CD14-positive monocyte (primary cell): ENCODE measurements at regions not wholly inside any gene's neighbourhood (a gene's known extent, or its start where the extent isn't known, plus 50 kb on each side); places are given as distances from the start of the nearest gene placed in this dataset.
A peak's percentile ranks its signal among the peaks of the same experiment; 100 is the strongest.

Experiments used
- DNase-seq, 3 donors: peaks; one replicate each; pipeline ENCODE4 v3.0.0-alpha.2; 2011 to 2022
- H2AFZ ChIP-seq: 2 replicates; pipeline ENCODE4 v1.6.0; 2012; ENCODE audit warnings: mild to moderate bottlenecking, low read depth, low read length, inconsistent platforms; ENCODE audit not compliant: insufficient read depth, poor library complexity, severe bottlenecking
- H3K27ac ChIP-seq, 2 donors: 1 replicate in 1 of 2; 2 replicates in 1 of 2; pipeline ENCODE4 v1.5.1; 2012 to 2013; ENCODE audit warnings: low read length in 2 of 2, control low read depth in 1 of 2, inconsistent platforms in 1 of 2, low read depth in 1 of 2, mild to moderate bottlenecking in 1 of 2
- H3K27me3 ChIP-seq, 2 donors: one replicate each; pipeline versions ENCODE4 v1.6.0 to v1.6.1; 2011 to 2013; ENCODE audit warnings: low read length in 2 of 2; ENCODE audit not compliant: control insufficient read depth in 2 of 2, insufficient read depth in 2 of 2
- H3K36me3 ChIP-seq, 2 donors: replicated peaks in 1 of 2; 1 replicate in 1 of 2; 2 replicates in 1 of 2; pipeline versions ENCODE4 v1.5.1 to v1.6.1; 2012 to 2013; ENCODE audit warnings: low read length in 2 of 2, control low read depth in 1 of 2, inconsistent platforms in 1 of 2, mild to moderate bottlenecking in 1 of 2; ENCODE audit not compliant: insufficient read depth in 2 of 2, control insufficient read depth in 1 of 2
- H3K4me1 ChIP-seq, 2 donors: 1 replicate in 1 of 2; 2 replicates in 1 of 2; pipeline versions ENCODE4 v1.5.1 to v1.6.1; 2012 to 2013; ENCODE audit warnings: low read length in 2 of 2, control low read depth in 1 of 2, inconsistent platforms in 1 of 2, mild to moderate bottlenecking in 1 of 2, moderate library complexity in 1 of 2; ENCODE audit not compliant: insufficient read depth in 2 of 2, control insufficient read depth in 1 of 2
- H3K4me2 ChIP-seq: replicated peaks from 2 replicates; pipeline ENCODE3; 2012; ENCODE audit warnings: low read length, moderate library complexity, mild to moderate bottlenecking; ENCODE audit not compliant: poor library complexity, severe bottlenecking; ENCODE audit errors: extremely low read depth
- H3K4me3 ChIP-seq, 3 experiments: fragments of 200-600 bp in 1 of 3; sonication (generic) in 1 of 3; replicated peaks in 1 of 3; 1 replicate in 2 of 3; 2 replicates in 1 of 3; pipeline ENCODE4 v1.5.1; 2011 to 2013; ENCODE audit warnings: low read length in 3 of 3, mild to moderate bottlenecking in 3 of 3, control low read depth in 2 of 3, low read depth in 2 of 3, inconsistent platforms in 1 of 3, moderate library complexity in 1 of 3
- H3K79me2 ChIP-seq: 2 replicates; pipeline ENCODE4 v1.6.0; 2012; ENCODE audit warnings: mild to moderate bottlenecking, control low read depth, inconsistent platforms, low read length, moderate library complexity; ENCODE audit not compliant: insufficient read depth
- H3K9ac ChIP-seq: 2 replicates; pipeline ENCODE4 v1.6.0; 2017; ENCODE audit warnings: low read length, mild to moderate bottlenecking; ENCODE audit not compliant: insufficient read depth, poor library complexity, severe bottlenecking
- H3K9me3 ChIP-seq, 2 donors: replicated peaks in 1 of 2; 1 replicate in 1 of 2; 2 replicates in 1 of 2; pipeline versions ENCODE4 v1.5.1 to v1.6.1; 2012 to 2013; ENCODE audit warnings: low read length in 2 of 2, control low read depth in 1 of 2; ENCODE audit not compliant: control insufficient read depth in 1 of 2, insufficient read depth in 1 of 2
- H4K20me1 ChIP-seq: 2 replicates; pipeline ENCODE4 v1.6.0; 2012; ENCODE audit warnings: mild to moderate bottlenecking, low read length, control low read depth, moderate library complexity; ENCODE audit not compliant: insufficient read depth
- H3K27ac Mint-ChIP-seq, 7 donors: one replicate each; pipeline ENCODE4 v1.8.0; 2020; ENCODE audit warnings: mild to moderate bottlenecking in 7 of 7, mixed read lengths in 7 of 7, moderate library complexity in 6 of 7, inconsistent platforms in 2 of 7
- H3K27me3 Mint-ChIP-seq, 3 donors: one replicate each; pipeline ENCODE4 v1.8.0; 2021 to 2022; ENCODE audit warnings: low read depth in 3 of 3, mild to moderate bottlenecking in 3 of 3, mixed read lengths in 3 of 3, moderate library complexity in 3 of 3, inconsistent platforms in 1 of 3
- H3K36me3 Mint-ChIP-seq, 2 donors: one replicate each; pipeline ENCODE4 v1.8.0; 2020; ENCODE audit warnings: mixed read lengths in 2 of 2, inconsistent platforms in 1 of 2, mild to moderate bottlenecking in 1 of 2
- H3K4me1 Mint-ChIP-seq: one replicate; pipeline ENCODE4 v1.8.0; 2020; ENCODE audit warnings: mild to moderate bottlenecking, mixed read lengths
- H3K4me3 Mint-ChIP-seq, 2 donors: one replicate each; pipeline ENCODE4 v1.8.0; 2020; ENCODE audit warnings: mild to moderate bottlenecking in 2 of 2, mixed read lengths in 2 of 2, moderate library complexity in 1 of 2
- H3K9me3 Mint-ChIP-seq, 7 donors: one replicate each; pipeline ENCODE4 v1.8.0; 2020 to 2022; ENCODE audit warnings: mixed read lengths in 7 of 7, mild to moderate bottlenecking in 6 of 7, moderate library complexity in 6 of 7, inconsistent platforms in 2 of 7
- CTCF ChIP-seq: fragments of 200-600 bp; IDR thresholded peaks from one replicate; pipeline ENCODE4 v1.8.0; 2022; ENCODE audit warnings: antibody characterized with exemption, mild to moderate bottlenecking
- WGBS: methylation state at CpG from one replicate; pipeline ENCODE4 v1.1.5; 2013; ENCODE audit warnings: missing lambda C conversion rate; ENCODE audit not compliant: insufficient coverage; 5-methylcytosine and 5-hydroxymethylcytosine counted together
- intact Hi-C, 2 donors: fragments of 100-400 bp; cut with micrococcal nuclease; formaldehyde crosslinking; loops; one replicate each; pipeline versions ENCODE4 v1.15.0 to v1.15.1; 2023

GRCh38 chr12:116384691-116385485 is 107.4 kb upstream of the MED13L start:
- Mint-ChIP-seq H3K27me3 (peaks cover 8 to 9% (median 9%) of the 10 kb centered on the region in 3 donors), H3K27ac (peak overlapping the region in 1 of 7 donors; percentile 26), H3K4me1 (peaks cover 30% of the 10 kb centered on the region), H3K9me3 (peaks cover 0 to 2% (median 0%) of the 10 kb centered on the region in 7 donors), H3K4me3 (no peak overlapping the region), H3K36me3 (no peaks in the 10 kb centered on the region)
- DNase-seq, result peak; percentile 67 to 82 (median 81)
- no peaks in the 10 kb centered on the region for H3K79me2 ChIP-seq
- no peak overlapping the region for H3K27ac ChIP-seq
- no peak overlapping the region for H3K9ac ChIP-seq
- H3K9me3 ChIP-seq, result no peaks in the 10 kb centered on the region
- WGBS, result 87% methylated on average over 4 of the region's 7 CpGs
- H3K27me3 ChIP-seq, result no peaks in the 10 kb centered on the region
- H3K4me3 ChIP-seq, result no peak overlapping the region
- H4K20me1 ChIP-seq, result no peaks in the 10 kb centered on the region
- no peak overlapping the region for H2AFZ ChIP-seq
- peaks cover 28 to 30% of the 10 kb centered on the region in 2 donors for H3K4me1 ChIP-seq
- no peak for TF ChIP-seq CTCF
- no peaks in the 10 kb centered on the region for H3K36me3 ChIP-seq
- intact Hi-C loops, result no loop called here
- no peak overlapping the region for H3K4me2 ChIP-seq

GRCh38 chr12:116385486-116386217 is 108.2 kb upstream of the MED13L start:
- H3K4me1 ChIP-seq, result peaks cover 26 to 28% of the 10 kb centered on the region in 2 donors
- H4K20me1 ChIP-seq, result no peaks in the 10 kb centered on the region
- no peak overlapping the region for H3K4me2 ChIP-seq
- H2AFZ ChIP-seq, result no peak overlapping the region
- no peak overlapping the region for H3K27ac Mint-ChIP-seq
- peaks cover 27% of the 10 kb centered on the region for H3K4me1 Mint-ChIP-seq
- no peak overlapping the region for H3K4me3 ChIP-seq
- 56% methylated on average over 12 of the region's 21 CpGs for WGBS
- H3K27me3 Mint-ChIP-seq, result peaks cover 7 to 8% (median 8%) of the 10 kb centered on the region in 3 donors
- DNase-seq, result no peak
- H3K9ac ChIP-seq, result no peak overlapping the region
- no peaks in the 10 kb centered on the region for H3K36me3 Mint-ChIP-seq
- intact Hi-C loops, result no loop called here
- peaks cover under 1% of the 10 kb centered on the region in 2 donors for H3K9me3 ChIP-seq
- H3K9me3 Mint-ChIP-seq, result peaks cover under 1 to 4% (median 1%) of the 10 kb centered on the region in 7 donors
- no peaks in the 10 kb centered on the region for H3K36me3 ChIP-seq
- H3K27ac ChIP-seq, result no peak overlapping the region
- no peak for TF ChIP-seq CTCF
- no peak overlapping the region for H3K4me3 Mint-ChIP-seq
- no peaks in the 10 kb centered on the region for H3K79me2 ChIP-seq
- H3K27me3 ChIP-seq, result no peaks in the 10 kb centered on the region
